IMR-90 (cell line): ENCODE measurements at regions not wholly inside any gene's neighbourhood (a gene's known extent, or its start where the extent isn't known, plus 50 kb on each side); places are given as distances from the start of the nearest gene placed in this dataset.
A peak's percentile ranks its signal among the peaks of the same experiment; 100 is the strongest.

ENCODE experiments used
- ATAC-seq: fragments of 200-7000 bp; cut with Tn5 transposase; 2 replicates; pipeline ENCODE4 v1.9.1; 2020; ENCODE audit warnings: low read depth, mild to moderate bottlenecking, moderate library complexity
- BruUV-seq: library from RNA; stranded (reverse); fragments of 400-500 nt; replicated peaks from 2 replicates; lab custom pipeline; 2021; lab: Mats Ljungman, UMichigan
- CTCF ChIA-PET: fragments of 300-600 bp; formaldehyde crosslinking; extraction: SDS; loops from one replicate; lab custom pipeline; 2021; ENCODE audit warnings: antibody characterized with exemption; lab: Yijun Ruan, JAX
- POLR2A ChIA-PET: fragments of 300-600 bp; sonication (Branson Sonifier 250); formaldehyde crosslinking; loops from one replicate; lab custom pipeline; 2022; ENCODE audit warnings: antibody characterized with exemption; ENCODE audit not compliant: unreplicated experiment; lab: Charles Lee
- DNase-seq: peaks from one replicate; pipeline ENCODE4 v3.0.0; 2013
- H2AFZ ChIP-seq: replicated peaks from 2 replicates; pipeline ENCODE3; 2013; ENCODE audit warnings: low read length, mild to moderate bottlenecking; ENCODE audit not compliant: poor library complexity
- H2AK5ac ChIP-seq: 2 replicates; pipeline ENCODE4 v1.6.1; 2013; ENCODE audit warnings: low read depth, low read length, inconsistent platforms
- H2AK9ac ChIP-seq: replicated peaks from 2 replicates; pipeline ENCODE3; 2013; ENCODE audit warnings: mild to moderate bottlenecking, low read depth, low read length, moderate library complexity; ENCODE audit not compliant: poor library complexity
- H2BK120ac ChIP-seq: 2 replicates; pipeline ENCODE4 v1.6.1; 2013; ENCODE audit warnings: low read depth, low read length, inconsistent platforms
- H2BK15ac ChIP-seq: 3 replicates; pipeline ENCODE4 v1.6.1; 2013; ENCODE audit warnings: low read depth, low read length, inconsistent platforms
- H2BK20ac ChIP-seq: 2 replicates; pipeline ENCODE4 v1.6.1; 2013; ENCODE audit warnings: low read depth, mild to moderate bottlenecking, inconsistent platforms, low read length, moderate library complexity
- H2BK5ac ChIP-seq: 2 replicates; pipeline ENCODE4 v1.6.1; 2013; ENCODE audit warnings: mild to moderate bottlenecking, low read depth, low read length, inconsistent platforms; ENCODE audit not compliant: poor library complexity, severe bottlenecking
- H3K14ac ChIP-seq: replicated peaks from 2 replicates; pipeline ENCODE4 v1.6.1; 2013; ENCODE audit warnings: low read depth, low read length, inconsistent platforms
- H3K18ac ChIP-seq: 2 replicates; pipeline ENCODE4 v1.6.1; 2013; ENCODE audit warnings: low read depth, low read length, control low read depth
- H3K23ac ChIP-seq: 2 replicates; pipeline ENCODE4 v1.6.1; 2013; ENCODE audit warnings: low read depth, low read length, inconsistent platforms
- H3K27ac ChIP-seq: 2 replicates; pipeline ENCODE4 v1.5.1; 2013; ENCODE audit warnings: mild to moderate bottlenecking, control low read depth, low read length; ENCODE audit not compliant: insufficient read depth
- H3K27me3 ChIP-seq: 2 replicates; pipeline ENCODE4 v1.6.1; 2013; ENCODE audit warnings: low read length; ENCODE audit not compliant: control insufficient read depth, insufficient read depth
- H3K36me3 ChIP-seq: 2 replicates; pipeline ENCODE4 v1.6.1; 2013; ENCODE audit warnings: low read length, mixed read lengths; ENCODE audit not compliant: control insufficient read depth, insufficient read depth
- H3K4ac ChIP-seq: 2 replicates; pipeline ENCODE4 v1.6.1; 2013; ENCODE audit warnings: low read depth, low read length, inconsistent platforms
- H3K4me1 ChIP-seq: 2 replicates; pipeline ENCODE4 v1.6.1; 2013; ENCODE audit warnings: low read length, mixed read lengths; ENCODE audit not compliant: control insufficient read depth, insufficient read depth
- H3K4me2 ChIP-seq: 2 replicates; pipeline ENCODE4 v1.6.1; 2013; ENCODE audit warnings: low read depth, mild to moderate bottlenecking, control low read depth, low read length, moderate library complexity
- H3K4me3 ChIP-seq: 2 replicates; pipeline ENCODE4 v1.5.1; 2013; ENCODE audit warnings: low read depth, mild to moderate bottlenecking, control low read depth, low read length, moderate library complexity; ENCODE audit not compliant: insufficient read depth
- H3K56ac ChIP-seq: 2 replicates; pipeline ENCODE4 v1.6.1; 2013; ENCODE audit warnings: low read length, inconsistent platforms; ENCODE audit not compliant: insufficient read depth; ENCODE audit errors: extremely low read depth
- H3K79me1 ChIP-seq, 2 experiments: 2 replicates each; pipeline ENCODE4 v1.6.1; 2013; ENCODE audit warnings: low read length in 2 of 2, inconsistent platforms in 1 of 2, low read depth in 1 of 2
- H3K9ac ChIP-seq: 2 replicates; pipeline ENCODE4 v1.6.1; 2013; ENCODE audit warnings: low read depth, low read length, control low read depth
- H3K9me1 ChIP-seq: 2 replicates; pipeline ENCODE4 v1.6.1; 2013; ENCODE audit warnings: low read length, inconsistent platforms; ENCODE audit not compliant: insufficient read depth
- H3K9me3 ChIP-seq: 2 replicates; pipeline ENCODE4 v1.6.1; 2013; ENCODE audit warnings: low read length; ENCODE audit not compliant: control insufficient read depth, insufficient read depth
- H4K20me1 ChIP-seq: 2 replicates; pipeline ENCODE4 v1.6.1; 2013; ENCODE audit warnings: low read length, inconsistent platforms; ENCODE audit not compliant: insufficient read depth
- H4K5ac ChIP-seq: 2 replicates; pipeline ENCODE4 v1.6.1; 2013; ENCODE audit warnings: mild to moderate bottlenecking, low read depth, low read length, control low read depth
- H4K8ac ChIP-seq, 2 experiments: 2 replicates each; pipeline ENCODE4 v1.6.1; 2013; ENCODE audit warnings: low read depth in 2 of 2, low read length in 2 of 2, control low read depth in 1 of 2, inconsistent platforms in 1 of 2
- H4K91ac ChIP-seq: 2 replicates; pipeline ENCODE4 v1.6.1; 2013; ENCODE audit warnings: low read depth, low read length, inconsistent platforms; ENCODE audit not compliant: insufficient read depth
- MAFK ChIP-seq: IDR thresholded peaks from 2 replicates; pipeline ENCODE4 v1.6.1; 2012; ENCODE audit warnings: low read depth, low read length, improper control_type of control experiment
- MXI1 ChIP-seq: IDR thresholded peaks from 2 replicates; pipeline ENCODE4 v1.6.1; 2012; ENCODE audit warnings: low read depth, mild to moderate bottlenecking, low read length, moderate library complexity, borderline replicate concordance
- dilution Hi-C: fragments of 300-500 bp; cut with HindIII; formaldehyde crosslinking; loops from one replicate; pipeline ENCODE4 v1.14.3; 2018; ENCODE audit warnings: low sequenced_read_pairs; ENCODE audit not compliant: unreplicated experiment
- in situ Hi-C: fragments of 300-500 bp; cut with MboI; formaldehyde crosslinking; loops from 3 replicates; pipeline ENCODE4 v1.14.3; 2019; ENCODE audit warnings: low sequenced_read_pairs, inconsistent platforms, mixed read lengths
- intact Hi-C: fragments of 100-400 bp; cut with micrococcal nuclease; formaldehyde crosslinking; loops from 2 replicates; pipeline ENCODE4 v1.10.0; 2022

DNA sequence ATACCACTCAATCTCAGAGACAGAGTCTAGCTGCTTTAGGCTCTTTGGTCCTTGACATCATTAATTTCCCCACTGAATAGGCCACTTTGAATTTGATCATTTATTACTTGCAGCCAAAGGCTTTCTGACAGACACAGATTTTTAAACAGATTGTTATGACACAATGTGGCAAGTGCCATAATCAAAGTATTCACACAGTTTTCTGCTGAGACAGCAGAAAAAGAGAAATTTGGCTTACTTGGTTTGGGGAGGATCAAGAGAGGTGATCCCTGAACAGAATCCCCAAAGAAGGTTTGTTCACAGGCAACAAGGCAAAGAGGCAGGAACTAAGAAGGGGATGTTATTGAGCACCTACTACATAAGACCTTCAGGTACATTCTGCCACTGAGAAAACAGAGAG lies 138.0 kb upstream of the TOP1 start:
- Histone ChIP-seq H2BK15ac (no peak overlapping the region), H2AFZ (no peak overlapping the region), H3K56ac (no peak overlapping the region), H2AK9ac (no peak overlapping the region), H4K8ac (no peak overlapping the region), H3K9me1 (no peaks in the 10 kb centered on the region), H3K79me1 (no peaks in the 10 kb centered on the region), H4K91ac (no peak overlapping the region), H3K4me3 (no peak overlapping the region), H3K9ac (no peak overlapping the region), H3K4me1 (no peaks in the 10 kb centered on the region), H2BK5ac (no peak overlapping the region), H4K20me1 (no peaks in the 10 kb centered on the region), H3K4me2 (no peak overlapping the region), H4K5ac (no peak overlapping the region), H3K27me3 (no peaks in the 10 kb centered on the region), H3K9me3 (no peaks in the 10 kb centered on the region), H3K23ac (no peak overlapping the region), H3K18ac (no peak overlapping the region), H3K36me3 (no peaks in the 10 kb centered on the region), H3K27ac (no peak overlapping the region), H2BK20ac (no peak overlapping the region), H2BK120ac (no peak overlapping the region), H3K4ac (no peak overlapping the region), H2AK5ac (no peak overlapping the region), H3K14ac (no peak overlapping the region)
- intact Hi-C loops (no loop called here), in situ Hi-C loops (no loop called here), dilution Hi-C loops (no loop called here)
- POLR2A ChIA-PET = no interaction called here
- no TSS peak for BruUV-seq
- DNase-seq = no peak
- CTCF ChIA-PET = interaction anchor here (0.6 kb wide), 1 partner anchor 10 kb away, joined by 3 read pairs; no protein-coding TSS in a partner anchor
- peak; percentile 94 for TF ChIP-seq MAFK
- TF ChIP-seq MXI1 = no peak
- no peak for ATAC-seq
